GM10266 (cell line): ENCODE measurements at regions not wholly inside any gene's neighbourhood (a gene's known extent, or its start where the extent isn't known, plus 50 kb on each side); places are given as distances from the start of the nearest gene placed in this dataset.

Source experiments
- DNase-seq: peaks from one replicate; pipeline ENCODE4 v3.0.0; 2012; ENCODE audit errors: extremely low spot score
- CTCF ChIP-seq: IDR thresholded peaks from 2 replicates; pipeline ENCODE4 v1.5.1; 2012; ENCODE audit warnings: mild to moderate bottlenecking, low read depth; ENCODE audit not compliant: control insufficient read depth, insufficient read depth; ENCODE audit errors: missing control alignments

- no peak for DNase-seq
- TF ChIP-seq CTCF = no peak
These were observed 180.3 kb upstream of the HS3ST1 start for GRCh38 chr4:11608992-11609391.

DNA sequence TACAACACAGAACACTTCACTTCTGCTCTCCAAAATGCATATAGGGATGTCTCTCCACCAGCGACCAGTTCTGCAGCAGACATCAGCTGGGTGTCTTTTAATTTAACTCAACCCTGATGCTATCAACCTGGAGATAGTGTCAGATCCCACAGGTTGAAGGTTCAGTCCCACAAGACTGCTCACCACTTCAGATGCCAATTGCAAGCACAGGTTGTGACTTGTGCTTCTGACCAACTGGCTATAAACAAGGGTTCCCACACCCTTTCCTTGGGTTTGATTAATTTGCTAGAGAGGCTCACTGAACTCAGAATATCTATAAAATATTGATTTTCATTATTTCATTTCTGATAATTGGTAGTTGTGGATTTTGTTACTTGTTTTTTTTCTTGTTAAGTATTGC is 177.4 kb upstream of the HS3ST1 start:
- DNase-seq = no peak
- TF ChIP-seq CTCF = no peak

GRCh38 chr4:11605597-11605996 is 176.9 kb upstream of the HS3ST1 start:
- TF ChIP-seq CTCF = no peak
- DNase-seq = no peak

GRCh38 chr4:11604821-11605220 is 176.1 kb upstream of the HS3ST1 start:
- no peak for TF ChIP-seq CTCF
- DNase-seq = no peak

- no peak for TF ChIP-seq CTCF
- DNase-seq = no peak
These were observed 175.0 kb upstream of the HS3ST1 start for GRCh38 chr4:11603591-11604194.

DNA sequence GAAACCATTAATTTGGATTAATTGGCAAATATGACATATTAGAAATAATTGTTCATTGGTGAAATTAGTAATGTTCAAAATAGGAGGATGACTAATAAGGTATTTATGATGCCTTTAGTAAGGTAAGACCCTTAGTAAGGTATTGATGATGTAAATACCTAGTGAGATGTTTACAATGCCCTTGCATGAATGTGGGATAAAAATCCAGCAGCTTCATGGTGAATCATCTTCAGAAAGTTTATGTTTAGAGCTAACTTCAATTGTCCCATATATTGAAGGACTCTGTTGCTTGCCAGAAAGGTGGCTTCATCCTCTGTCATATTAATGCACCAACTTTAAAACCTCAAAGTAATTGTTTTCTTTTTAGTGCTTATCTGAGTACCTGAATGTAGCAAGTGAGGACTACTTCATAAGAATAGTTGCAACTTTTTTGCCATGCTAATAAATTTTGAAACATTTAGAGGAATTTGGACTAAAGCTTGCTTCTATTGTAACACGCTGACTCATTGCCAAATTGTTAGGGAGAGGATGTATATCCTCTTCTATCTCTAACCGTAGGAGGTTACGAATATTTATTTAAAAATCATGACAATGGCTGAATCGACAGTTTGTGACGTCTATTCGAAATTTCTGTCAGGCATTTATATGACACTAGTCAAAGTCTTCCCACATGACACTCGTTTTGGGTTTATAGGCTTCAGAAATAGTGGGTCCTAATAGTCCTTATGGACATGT is 174.1 kb upstream of the HS3ST1 start:
- TF ChIP-seq CTCF = no peak
- DNase-seq = no peak

GRCh38 chr4:11599064-11599463 is 170.4 kb upstream of the HS3ST1 start:
- TF ChIP-seq CTCF = no peak
- DNase-seq = no peak
